ENCODE measurements at regions not wholly inside any gene's neighbourhood (a gene's known extent, or its start where the extent isn't known, plus 50 kb on each side); places are given as distances from the start of the nearest gene placed in this dataset.

DNA sequence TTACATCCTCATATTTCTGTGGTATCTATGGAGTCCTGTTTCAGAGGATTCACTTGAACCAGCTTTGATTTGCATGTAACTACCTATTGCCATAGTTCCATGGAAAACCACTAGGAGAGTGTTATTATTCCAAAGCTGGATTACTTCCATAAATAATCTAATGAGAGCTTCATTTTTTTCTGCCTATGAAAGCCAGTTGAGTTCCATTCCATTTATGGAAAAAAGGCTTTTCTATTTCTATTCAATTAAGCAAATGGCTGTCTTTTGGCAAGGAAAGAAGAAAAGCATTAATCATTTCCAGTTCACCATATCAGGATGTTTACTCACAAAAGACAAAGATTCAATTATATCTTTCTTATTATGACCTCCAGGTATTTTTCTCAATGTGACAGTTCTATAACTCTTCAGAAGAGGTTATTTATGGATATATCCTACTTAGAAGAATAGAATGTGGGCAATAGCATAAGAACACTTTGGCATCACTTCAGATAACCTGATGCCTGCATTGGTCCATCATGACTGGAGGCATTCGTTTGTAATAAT, 259.9 kb upstream of the ZPLD1 start:
- TF ChIP-seq, protein P1, sequence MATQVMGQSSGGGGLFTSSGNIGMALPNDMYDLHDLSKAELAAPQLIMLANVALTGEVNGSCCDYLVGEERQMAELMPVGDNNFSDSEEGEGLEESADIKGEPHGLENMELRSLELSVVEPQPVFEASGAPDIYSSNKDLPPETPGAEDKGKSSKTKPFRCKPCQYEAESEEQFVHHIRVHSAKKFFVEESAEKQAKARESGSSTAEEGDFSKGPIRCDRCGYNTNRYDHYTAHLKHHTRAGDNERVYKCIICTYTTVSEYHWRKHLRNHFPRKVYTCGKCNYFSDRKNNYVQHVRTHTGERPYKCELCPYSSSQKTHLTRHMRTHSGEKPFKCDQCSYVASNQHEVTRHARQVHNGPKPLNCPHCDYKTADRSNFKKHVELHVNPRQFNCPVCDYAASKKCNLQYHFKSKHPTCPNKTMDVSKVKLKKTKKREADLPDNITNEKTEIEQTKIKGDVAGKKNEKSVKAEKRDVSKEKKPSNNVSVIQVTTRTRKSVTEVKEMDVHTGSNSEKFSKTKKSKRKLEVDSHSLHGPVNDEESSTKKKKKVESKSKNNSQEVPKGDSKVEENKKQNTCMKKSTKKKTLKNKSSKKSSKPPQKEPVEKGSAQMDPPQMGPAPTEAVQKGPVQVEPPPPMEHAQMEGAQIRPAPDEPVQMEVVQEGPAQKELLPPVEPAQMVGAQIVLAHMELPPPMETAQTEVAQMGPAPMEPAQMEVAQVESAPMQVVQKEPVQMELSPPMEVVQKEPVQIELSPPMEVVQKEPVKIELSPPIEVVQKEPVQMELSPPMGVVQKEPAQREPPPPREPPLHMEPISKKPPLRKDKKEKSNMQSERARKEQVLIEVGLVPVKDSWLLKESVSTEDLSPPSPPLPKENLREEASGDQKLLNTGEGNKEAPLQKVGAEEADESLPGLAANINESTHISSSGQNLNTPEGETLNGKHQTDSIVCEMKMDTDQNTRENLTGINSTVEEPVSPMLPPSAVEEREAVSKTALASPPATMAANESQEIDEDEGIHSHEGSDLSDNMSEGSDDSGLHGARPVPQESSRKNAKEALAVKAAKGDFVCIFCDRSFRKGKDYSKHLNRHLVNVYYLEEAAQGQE (IDR thresholded peaks at IDR 0.05; ENCODE audit: insufficient replicate concordance, low read depth) = no peak
- TF ChIP-seq, protein P2, sequence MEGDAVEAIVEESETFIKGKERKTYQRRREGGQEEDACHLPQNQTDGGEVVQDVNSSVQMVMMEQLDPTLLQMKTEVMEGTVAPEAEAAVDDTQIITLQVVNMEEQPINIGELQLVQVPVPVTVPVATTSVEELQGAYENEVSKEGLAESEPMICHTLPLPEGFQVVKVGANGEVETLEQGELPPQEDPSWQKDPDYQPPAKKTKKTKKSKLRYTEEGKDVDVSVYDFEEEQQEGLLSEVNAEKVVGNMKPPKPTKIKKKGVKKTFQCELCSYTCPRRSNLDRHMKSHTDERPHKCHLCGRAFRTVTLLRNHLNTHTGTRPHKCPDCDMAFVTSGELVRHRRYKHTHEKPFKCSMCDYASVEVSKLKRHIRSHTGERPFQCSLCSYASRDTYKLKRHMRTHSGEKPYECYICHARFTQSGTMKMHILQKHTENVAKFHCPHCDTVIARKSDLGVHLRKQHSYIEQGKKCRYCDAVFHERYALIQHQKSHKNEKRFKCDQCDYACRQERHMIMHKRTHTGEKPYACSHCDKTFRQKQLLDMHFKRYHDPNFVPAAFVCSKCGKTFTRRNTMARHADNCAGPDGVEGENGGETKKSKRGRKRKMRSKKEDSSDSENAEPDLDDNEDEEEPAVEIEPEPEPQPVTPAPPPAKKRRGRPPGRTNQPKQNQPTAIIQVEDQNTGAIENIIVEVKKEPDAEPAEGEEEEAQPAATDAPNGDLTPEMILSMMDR (IDR thresholded peaks at IDR 0.05; ENCODE audit: insufficient read depth, low read length) = no peak
- no peak for TF ChIP-seq POLR2AphosphoS5 (IDR thresholded peaks at IDR 0.05; ENCODE audit: low read depth)

Data from HL-60 (cell line).